IMR-90 (cell line): ENCODE measurements at regions not wholly inside any gene's neighbourhood (a gene's known extent, or its start where the extent isn't known, plus 50 kb on each side); places are given as distances from the start of the nearest gene placed in this dataset.

Experiments
- BHLHE40 ChIP-seq: fragments of 150-350 bp; IDR thresholded peaks from 2 replicates; pipeline ENCODE4 v1.6.1; 2016; ENCODE audit warnings: mild to moderate bottlenecking, low read depth, low read length
- CEBPB ChIP-seq: IDR thresholded peaks from 2 replicates; pipeline ENCODE4 v1.6.1; 2012; ENCODE audit warnings: low read depth, low read length, improper control_type of control experiment
- CHD1 ChIP-seq: IDR thresholded peaks from 2 replicates; pipeline ENCODE4 v1.6.1; 2012; ENCODE audit warnings: low read depth, low read length, improper control_type of control experiment
- FOS ChIP-seq: fragments of 150-350 bp; IDR thresholded peaks from 2 replicates; pipeline ENCODE4 v1.6.1; 2016; ENCODE audit warnings: low read depth, low read length
- MAZ ChIP-seq: IDR thresholded peaks from 2 replicates; pipeline ENCODE4 v1.6.1; 2012; ENCODE audit warnings: low read depth, mild to moderate bottlenecking, low read length, improper control_type of control experiment, moderate library complexity, borderline replicate concordance
- POLR2A ChIP-seq: IDR thresholded peaks from 2 replicates; pipeline ENCODE4 v1.6.1; 2012; ENCODE audit warnings: mild to moderate bottlenecking, low read depth, low read length
- RAD21 ChIP-seq: IDR thresholded peaks from 2 replicates; pipeline ENCODE4 v1.6.1; 2012; ENCODE audit warnings: low read length, improper control_type of control experiment
- RCOR1 ChIP-seq: IDR thresholded peaks from 2 replicates; pipeline ENCODE4 v1.6.1; 2012; ENCODE audit warnings: mild to moderate bottlenecking, low read length, improper control_type of control experiment; ENCODE audit not compliant: insufficient replicate concordance
- RFX5 ChIP-seq: IDR thresholded peaks from 2 replicates; pipeline ENCODE4 v1.8.0; 2012; ENCODE audit warnings: low read depth, mild to moderate bottlenecking, low read length, moderate library complexity
- SMC3 ChIP-seq: fragments of 150-350 bp; IDR thresholded peaks from 2 replicates; pipeline ENCODE4 v1.6.1; 2016; ENCODE audit warnings: low read depth, mild to moderate bottlenecking, antibody characterized with exemption, low read length, moderate library complexity
- TF ChIP-seq, protein P1 (sequence below): conservative IDR thresholded peaks from 2 replicates; pipeline ENCODE4 v1.5.1; 2012; ENCODE audit warnings: mild to moderate bottlenecking, low read depth, low read length, improper control_type of control experiment
- TF ChIP-seq, protein P2 (sequence below): fragments of 150-350 bp; IDR thresholded peaks from 2 replicates; pipeline ENCODE4 v1.6.1; 2016; ENCODE audit warnings: low read depth, mild to moderate bottlenecking, low read length, moderate library complexity, borderline replicate concordance

DNA sequence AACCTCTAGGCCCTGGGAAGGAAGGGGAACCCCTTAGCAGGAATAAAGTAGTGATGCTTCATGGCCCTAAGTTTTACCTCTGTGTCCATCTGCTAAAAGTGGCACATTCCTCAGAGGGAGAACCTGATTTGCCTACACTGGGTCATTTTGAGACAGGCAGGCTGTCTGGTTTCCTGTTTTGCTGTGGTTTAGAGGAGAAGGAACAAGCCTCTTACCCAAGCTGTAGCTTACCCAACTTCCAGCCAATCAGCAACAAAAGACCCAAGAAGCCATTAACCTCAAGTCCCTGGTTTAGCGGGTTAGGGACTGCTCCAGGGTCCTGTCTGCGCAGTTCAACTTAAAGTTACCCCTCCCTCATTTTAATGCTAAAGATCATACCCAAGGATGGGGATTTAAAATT, 411.0 kb downstream of the MAT2B start:
- TF ChIP-seq RAD21 (no peak), POLR2A (no peak), RFX5 (no peak), RCOR1 (no peak), CHD1 (no peak), CEBPB (no peak), SMC3 (no peak), FOS (no peak), MAZ (no peak), BHLHE40 (no peak)
- TF ChIP-seq, protein P1, sequence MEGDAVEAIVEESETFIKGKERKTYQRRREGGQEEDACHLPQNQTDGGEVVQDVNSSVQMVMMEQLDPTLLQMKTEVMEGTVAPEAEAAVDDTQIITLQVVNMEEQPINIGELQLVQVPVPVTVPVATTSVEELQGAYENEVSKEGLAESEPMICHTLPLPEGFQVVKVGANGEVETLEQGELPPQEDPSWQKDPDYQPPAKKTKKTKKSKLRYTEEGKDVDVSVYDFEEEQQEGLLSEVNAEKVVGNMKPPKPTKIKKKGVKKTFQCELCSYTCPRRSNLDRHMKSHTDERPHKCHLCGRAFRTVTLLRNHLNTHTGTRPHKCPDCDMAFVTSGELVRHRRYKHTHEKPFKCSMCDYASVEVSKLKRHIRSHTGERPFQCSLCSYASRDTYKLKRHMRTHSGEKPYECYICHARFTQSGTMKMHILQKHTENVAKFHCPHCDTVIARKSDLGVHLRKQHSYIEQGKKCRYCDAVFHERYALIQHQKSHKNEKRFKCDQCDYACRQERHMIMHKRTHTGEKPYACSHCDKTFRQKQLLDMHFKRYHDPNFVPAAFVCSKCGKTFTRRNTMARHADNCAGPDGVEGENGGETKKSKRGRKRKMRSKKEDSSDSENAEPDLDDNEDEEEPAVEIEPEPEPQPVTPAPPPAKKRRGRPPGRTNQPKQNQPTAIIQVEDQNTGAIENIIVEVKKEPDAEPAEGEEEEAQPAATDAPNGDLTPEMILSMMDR, result no peak
- TF ChIP-seq, protein P2, sequence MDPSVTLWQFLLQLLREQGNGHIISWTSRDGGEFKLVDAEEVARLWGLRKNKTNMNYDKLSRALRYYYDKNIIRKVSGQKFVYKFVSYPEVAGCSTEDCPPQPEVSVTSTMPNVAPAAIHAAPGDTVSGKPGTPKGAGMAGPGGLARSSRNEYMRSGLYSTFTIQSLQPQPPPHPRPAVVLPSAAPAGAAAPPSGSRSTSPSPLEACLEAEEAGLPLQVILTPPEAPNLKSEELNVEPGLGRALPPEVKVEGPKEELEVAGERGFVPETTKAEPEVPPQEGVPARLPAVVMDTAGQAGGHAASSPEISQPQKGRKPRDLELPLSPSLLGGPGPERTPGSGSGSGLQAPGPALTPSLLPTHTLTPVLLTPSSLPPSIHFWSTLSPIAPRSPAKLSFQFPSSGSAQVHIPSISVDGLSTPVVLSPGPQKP, result no peak
